HEK293 (cell line): ENCODE measurements at regions not wholly inside any gene's neighbourhood (a gene's known extent, or its start where the extent isn't known, plus 50 kb on each side); places are given as distances from the start of the nearest gene placed in this dataset.
A peak's percentile ranks its signal among the peaks of the same experiment; 100 is the strongest.

ENCODE experiments used
- CTCF ChIA-PET: fragments of 350-600 bp; formaldehyde crosslinking; extraction: SDS; loops from one replicate; lab custom pipeline; 2021; ENCODE audit warnings: antibody characterized with exemption; lab: Yijun Ruan, JAX
- POLR2A ChIA-PET: fragments of 300-600 bp; formaldehyde crosslinking; extraction: SDS; loops from one replicate; lab custom pipeline; 2020; ENCODE audit warnings: antibody characterized with exemption, inconsistent platforms; lab: Yijun Ruan, JAX
- H3K27ac ChIP-seq: fragments of 200-500 bp; sonication (Bioruptor generic); 2 replicates; pipeline ENCODE4 v1.5.1; 2014; ENCODE audit warnings: low read depth, low read length, control low read depth, inconsistent platforms; ENCODE audit errors: extremely low read depth
- H3K36me3 ChIP-seq, 2 experiments: fragments of 200-500 bp in 1 of 2; sonication (Bioruptor generic) in 1 of 2; 1 replicate in 1 of 2; 2 replicates in 1 of 2; pipeline ENCODE4 v1.5.1; 2014 to 2017; ENCODE audit warnings: inconsistent platforms in 2 of 2, low read length in 2 of 2; ENCODE audit not compliant: control insufficient read depth in 2 of 2, insufficient read depth in 1 of 2
- H3K4me1 ChIP-seq: fragments of 200-500 bp; sonication (Bioruptor generic); 2 replicates; pipeline ENCODE4 v1.5.1; 2014; ENCODE audit warnings: mild to moderate bottlenecking, low read length, inconsistent platforms; ENCODE audit not compliant: control insufficient read depth, insufficient read depth
- H3K4me3 ChIP-seq: 2 replicates; pipeline ENCODE4 v1.5.1; 2011; ENCODE audit warnings: low read depth, mild to moderate bottlenecking, control low read depth, low read length, moderate library complexity
- H3K9me3 ChIP-seq: fragments of 200-500 bp; sonication (Bioruptor generic); 2 replicates; pipeline ENCODE4 v1.5.1; 2014; ENCODE audit warnings: low read depth, low read length, inconsistent platforms; ENCODE audit not compliant: control insufficient read depth, insufficient read depth
- SCRT2 ChIP-seq: fragments of 450-650 bp; formaldehyde crosslinking; IDR thresholded peaks from 2 replicates; pipeline ENCODE4 v1.5.1; 2016; ENCODE audit warnings: missing biosample characterization, missing genetic modification characterization
- SP2 ChIP-seq: fragments of 450-650 bp; formaldehyde crosslinking; IDR thresholded peaks from 2 replicates; pipeline ENCODE4 v1.5.1; 2016; ENCODE audit warnings: missing biosample characterization, missing genetic modification characterization
- ZBTB21 ChIP-seq: fragments of 450-650 bp; formaldehyde crosslinking; IDR thresholded peaks from 2 replicates; pipeline ENCODE4 v1.5.1; 2017; ENCODE audit warnings: missing biosample characterization, missing genetic modification characterization
- ZBTB8A ChIP-seq: fragments of 450-650 bp; formaldehyde crosslinking; IDR thresholded peaks from 2 replicates; pipeline ENCODE4 v1.5.1; 2016; ENCODE audit warnings: missing biosample characterization, missing genetic modification characterization
- ZEB2 ChIP-seq: fragments of 450-650 bp; formaldehyde crosslinking; IDR thresholded peaks from 2 replicates; pipeline ENCODE4 v1.5.1; 2016; ENCODE audit warnings: missing biosample characterization, missing genetic modification characterization
- ZFHX2 ChIP-seq: fragments of 450-650 bp; formaldehyde crosslinking; conservative IDR thresholded peaks from 2 replicates; pipeline ENCODE4 v1.5.1; 2016; ENCODE audit warnings: missing biosample characterization, missing genetic modification characterization
- ZFP37 ChIP-seq: fragments of 450-650 bp; formaldehyde crosslinking; IDR thresholded peaks from 2 replicates; pipeline ENCODE4 v1.5.1; 2016; ENCODE audit warnings: missing biosample characterization, missing genetic modification characterization
- ZNF157 ChIP-seq: fragments of 450-650 bp; formaldehyde crosslinking; IDR thresholded peaks from 2 replicates; pipeline ENCODE4 v1.5.1; 2016; ENCODE audit warnings: missing biosample characterization, missing genetic modification characterization
- ZNF211 ChIP-seq: fragments of 450-650 bp; formaldehyde crosslinking; IDR thresholded peaks from 2 replicates; pipeline ENCODE4 v1.5.1; 2016; ENCODE audit warnings: low read depth, missing biosample characterization, missing genetic modification characterization
- ZNF239 ChIP-seq: fragments of 450-650 bp; formaldehyde crosslinking; IDR thresholded peaks from 2 replicates; pipeline ENCODE4 v1.5.1; 2016; ENCODE audit warnings: missing biosample characterization, missing genetic modification characterization
- ZNF416 ChIP-seq: fragments of 450-650 bp; formaldehyde crosslinking; IDR thresholded peaks from 2 replicates; pipeline ENCODE4 v1.5.1; 2016; ENCODE audit warnings: missing biosample characterization, missing genetic modification characterization
- ZNF501 ChIP-seq: fragments of 450-650 bp; formaldehyde crosslinking; IDR thresholded peaks from 2 replicates; pipeline ENCODE4 v1.5.1; 2016; ENCODE audit warnings: missing biosample characterization, missing genetic modification characterization
- ZNF549 ChIP-seq: fragments of 450-650 bp; IDR thresholded peaks from 2 replicates; pipeline ENCODE4 v1.5.1; 2018; ENCODE audit warnings: missing biosample characterization, missing genetic modification characterization, mild to moderate bottlenecking, inconsistent platforms, moderate library complexity
- ZNF555 ChIP-seq: fragments of 450-650 bp; formaldehyde crosslinking; conservative IDR thresholded peaks from 2 replicates; pipeline ENCODE4 v1.5.1; 2017; ENCODE audit warnings: missing biosample characterization, mild to moderate bottlenecking, missing genetic modification characterization, inconsistent platforms
- ZNF561 ChIP-seq: fragments of 450-650 bp; IDR thresholded peaks from 2 replicates; pipeline ENCODE4 v1.5.1; 2018; ENCODE audit warnings: missing biosample characterization, missing genetic modification characterization, borderline replicate concordance
- ZNF660 ChIP-seq: fragments of 450-650 bp; IDR thresholded peaks from 2 replicates; pipeline ENCODE4 v1.5.1; 2018; ENCODE audit warnings: missing biosample characterization, mild to moderate bottlenecking, missing genetic modification characterization
- ZNF785 ChIP-seq: fragments of 450-650 bp; formaldehyde crosslinking; IDR thresholded peaks from 2 replicates; pipeline ENCODE4 v1.5.1; 2016; ENCODE audit warnings: missing biosample characterization, missing genetic modification characterization
- ZNF843 ChIP-seq: fragments of 450-650 bp; formaldehyde crosslinking; IDR thresholded peaks from 2 replicates; pipeline ENCODE4 v1.5.1; 2016; ENCODE audit warnings: missing biosample characterization, missing genetic modification characterization
- ZSCAN30 ChIP-seq: fragments of 450-650 bp; IDR thresholded peaks from 2 replicates; pipeline ENCODE4 v1.5.1; 2018; ENCODE audit warnings: missing biosample characterization, mild to moderate bottlenecking, missing genetic modification characterization, moderate library complexity
- TF ChIP-seq, protein P1 (sequence below): IDR thresholded peaks from 2 replicates; pipeline ENCODE4 v1.6.1; 2011; ENCODE audit warnings: mild to moderate bottlenecking, low read depth, low read length, borderline replicate concordance
- TF ChIP-seq, protein P2 (sequence below): sonication (generic); formaldehyde crosslinking; IDR thresholded peaks from 2 replicates; pipeline ENCODE4 v1.8.1; 2022; ENCODE audit warnings: mild to moderate bottlenecking, moderate library complexity, missing genetic modification reagents
- TF ChIP-seq, protein P3 (sequence below): fragments of 450-650 bp; formaldehyde crosslinking; IDR thresholded peaks from 2 replicates; pipeline ENCODE4 v1.5.1; 2016; ENCODE audit warnings: missing biosample characterization, missing genetic modification characterization
- TF ChIP-seq, protein P4 (sequence below): fragments of 450-650 bp; IDR thresholded peaks from 2 replicates; pipeline ENCODE4 v1.5.1; 2018; ENCODE audit warnings: missing biosample characterization, mild to moderate bottlenecking, missing genetic modification characterization
- TF ChIP-seq, protein P5 (sequence below): fragments of 450-650 bp; formaldehyde crosslinking; IDR thresholded peaks from 2 replicates; pipeline ENCODE4 v1.5.1; 2016; ENCODE audit warnings: missing biosample characterization, missing genetic modification characterization
- TF ChIP-seq, protein P6 (sequence below): fragments of 450-650 bp; formaldehyde crosslinking; IDR thresholded peaks from 2 replicates; pipeline ENCODE4 v1.5.1; 2016; ENCODE audit warnings: missing biosample characterization, missing genetic modification characterization

DNA sequence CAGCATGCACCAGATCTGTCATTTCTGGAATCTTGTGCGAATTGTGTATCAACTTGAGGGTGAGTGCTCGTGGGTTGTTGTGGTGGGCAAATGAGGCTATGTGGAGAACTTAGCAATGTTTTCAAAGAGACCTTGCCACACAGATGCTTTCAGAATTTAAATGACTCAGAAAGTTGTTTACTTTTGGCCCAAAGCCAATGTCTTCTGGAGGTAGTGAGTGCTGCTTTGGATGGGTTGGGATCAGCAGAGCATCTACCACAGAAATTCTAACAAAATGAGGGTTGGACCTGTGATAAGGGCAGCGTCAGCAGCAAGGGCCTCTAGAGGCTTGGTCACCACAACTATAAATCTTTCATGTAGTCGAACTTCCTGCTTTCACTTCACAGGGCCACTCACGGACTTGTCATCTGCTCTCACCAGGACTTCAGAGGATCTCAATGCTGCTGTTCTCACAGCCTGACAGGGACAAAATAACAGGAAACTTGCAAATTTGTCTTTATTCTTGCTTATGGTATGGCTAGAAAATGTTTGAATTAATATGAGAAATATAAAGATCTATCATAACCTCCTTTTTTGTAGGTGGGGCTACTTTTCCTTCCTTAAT, 111.4 kb downstream of the DACT1 start:
- ChIA-PET POLR2A (no interaction called here), CTCF (interaction anchor here (0.5 to 1.4 kb wide), 2 partner anchors 14 to 24 kb away, joined by 3 to 4 read pairs; no protein-coding TSS in a partner anchor)
- Histone ChIP-seq H3K4me3 (no peak overlapping the region), H3K27ac (peak overlapping the region; percentile 70), H3K36me3 (no peaks in the 10 kb centered on the region), H3K4me1 (peaks cover 40% of the 10 kb centered on the region), H3K9me3 (no peaks in the 10 kb centered on the region)
- TF ChIP-seq, protein P1, sequence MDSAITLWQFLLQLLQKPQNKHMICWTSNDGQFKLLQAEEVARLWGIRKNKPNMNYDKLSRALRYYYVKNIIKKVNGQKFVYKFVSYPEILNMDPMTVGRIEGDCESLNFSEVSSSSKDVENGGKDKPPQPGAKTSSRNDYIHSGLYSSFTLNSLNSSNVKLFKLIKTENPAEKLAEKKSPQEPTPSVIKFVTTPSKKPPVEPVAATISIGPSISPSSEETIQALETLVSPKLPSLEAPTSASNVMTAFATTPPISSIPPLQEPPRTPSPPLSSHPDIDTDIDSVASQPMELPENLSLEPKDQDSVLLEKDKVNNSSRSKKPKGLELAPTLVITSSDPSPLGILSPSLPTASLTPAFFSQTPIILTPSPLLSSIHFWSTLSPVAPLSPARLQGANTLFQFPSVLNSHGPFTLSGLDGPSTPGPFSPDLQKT: no peak
- no peak for TF ChIP-seq SCRT2 (tag by site-specific recombination)
- TF ChIP-seq ZEB2 (tag by site-specific recombination): 0 out of 2 replicates have a peak, but pooled peaks have one; percentile 28
- TF ChIP-seq, protein P2, sequence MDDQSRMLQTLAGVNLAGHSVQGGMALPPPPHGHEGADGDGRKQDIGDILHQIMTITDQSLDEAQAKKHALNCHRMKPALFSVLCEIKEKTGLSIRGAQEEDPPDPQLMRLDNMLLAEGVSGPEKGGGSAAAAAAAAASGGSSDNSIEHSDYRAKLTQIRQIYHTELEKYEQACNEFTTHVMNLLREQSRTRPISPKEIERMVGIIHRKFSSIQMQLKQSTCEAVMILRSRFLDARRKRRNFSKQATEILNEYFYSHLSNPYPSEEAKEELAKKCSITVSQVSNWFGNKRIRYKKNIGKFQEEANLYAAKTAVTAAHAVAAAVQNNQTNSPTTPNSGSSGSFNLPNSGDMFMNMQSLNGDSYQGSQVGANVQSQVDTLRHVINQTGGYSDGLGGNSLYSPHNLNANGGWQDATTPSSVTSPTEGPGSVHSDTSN (CRISPR knock-in tag): no peak
- no peak for TF ChIP-seq ZNF157 (tag by site-specific recombination)
- TF ChIP-seq ZFP37 (tag by site-specific recombination): no peak
- no peak for TF ChIP-seq ZNF416 (tag by site-specific recombination)
- TF ChIP-seq, protein P3, sequence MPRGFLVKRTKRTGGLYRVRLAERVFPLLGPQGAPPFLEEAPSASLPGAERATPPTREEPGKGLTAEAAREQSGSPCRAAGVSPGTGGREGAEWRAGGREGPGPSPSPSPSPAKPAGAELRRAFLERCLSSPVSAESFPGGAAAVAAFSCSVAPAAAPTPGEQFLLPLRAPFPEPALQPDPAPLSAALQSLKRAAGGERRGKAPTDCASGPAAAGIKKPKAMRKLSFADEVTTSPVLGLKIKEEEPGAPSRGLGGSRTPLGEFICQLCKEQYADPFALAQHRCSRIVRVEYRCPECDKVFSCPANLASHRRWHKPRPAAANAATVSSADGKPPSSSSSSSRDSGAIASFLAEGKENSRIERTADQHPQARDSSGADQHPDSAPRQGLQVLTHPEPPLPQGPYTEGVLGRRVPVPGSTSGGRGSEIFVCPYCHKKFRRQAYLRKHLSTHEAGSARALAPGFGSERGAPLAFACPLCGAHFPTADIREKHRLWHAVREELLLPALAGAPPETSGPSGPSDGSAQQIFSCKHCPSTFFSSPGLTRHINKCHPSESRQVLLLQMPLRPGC (tag by site-specific recombination): no peak
- TF ChIP-seq, protein P4, sequence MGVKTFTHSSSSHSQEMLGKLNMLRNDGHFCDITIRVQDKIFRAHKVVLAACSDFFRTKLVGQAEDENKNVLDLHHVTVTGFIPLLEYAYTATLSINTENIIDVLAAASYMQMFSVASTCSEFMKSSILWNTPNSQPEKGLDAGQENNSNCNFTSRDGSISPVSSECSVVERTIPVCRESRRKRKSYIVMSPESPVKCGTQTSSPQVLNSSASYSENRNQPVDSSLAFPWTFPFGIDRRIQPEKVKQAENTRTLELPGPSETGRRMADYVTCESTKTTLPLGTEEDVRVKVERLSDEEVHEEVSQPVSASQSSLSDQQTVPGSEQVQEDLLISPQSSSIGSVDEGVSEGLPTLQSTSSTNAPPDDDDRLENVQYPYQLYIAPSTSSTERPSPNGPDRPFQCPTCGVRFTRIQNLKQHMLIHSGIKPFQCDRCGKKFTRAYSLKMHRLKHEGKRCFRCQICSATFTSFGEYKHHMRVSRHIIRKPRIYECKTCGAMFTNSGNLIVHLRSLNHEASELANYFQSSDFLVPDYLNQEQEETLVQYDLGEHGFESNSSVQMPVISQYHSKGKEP (tag by site-specific recombination): peak; percentile 25; the same call in 1 of the 2 replicates
- TF ChIP-seq SP2 (tag by site-specific recombination): peak; percentile 34; the same call in 1 of the 2 replicates
- TF ChIP-seq ZNF239 (tag by site-specific recombination): no peak
- TF ChIP-seq, protein P5, sequence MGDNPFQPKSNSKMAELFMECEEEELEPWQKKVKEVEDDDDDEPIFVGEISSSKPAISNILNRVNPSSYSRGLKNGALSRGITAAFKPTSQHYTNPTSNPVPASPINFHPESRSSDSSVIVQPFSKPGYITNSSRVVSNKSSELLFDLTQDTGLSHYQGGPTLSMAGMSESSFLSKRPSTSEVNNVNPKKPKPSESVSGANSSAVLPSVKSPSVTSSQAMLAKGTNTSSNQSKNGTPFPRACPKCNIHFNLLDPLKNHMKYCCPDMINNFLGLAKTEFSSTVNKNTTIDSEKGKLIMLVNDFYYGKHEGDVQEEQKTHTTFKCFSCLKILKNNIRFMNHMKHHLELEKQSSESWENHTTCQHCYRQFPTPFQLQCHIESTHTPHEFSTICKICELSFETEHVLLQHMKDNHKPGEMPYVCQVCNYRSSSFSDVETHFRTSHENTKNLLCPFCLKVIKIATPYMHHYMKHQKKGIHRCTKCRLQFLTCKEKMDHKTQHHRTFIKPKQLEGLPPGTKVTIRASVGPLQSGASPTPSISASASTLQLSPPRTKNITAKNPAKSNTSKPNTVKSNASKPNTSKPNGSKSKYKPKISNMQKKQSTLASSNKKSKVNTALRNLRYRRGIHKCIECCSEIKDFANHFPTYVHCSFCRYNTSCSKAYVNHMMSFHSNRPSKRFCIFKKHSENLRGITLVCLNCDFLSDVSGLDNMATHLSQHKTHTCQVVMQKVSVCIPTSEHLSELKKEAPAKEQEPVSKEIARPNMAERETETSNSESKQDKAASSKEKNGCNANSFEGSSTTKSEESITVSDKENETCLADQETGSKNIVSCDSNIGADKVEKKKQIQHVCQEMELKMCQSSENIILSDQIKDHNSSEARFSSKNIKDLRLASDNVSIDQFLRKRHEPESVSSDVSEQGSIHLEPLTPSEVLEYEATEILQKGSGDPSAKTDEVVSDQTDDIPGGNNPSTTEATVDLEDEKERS (tag by site-specific recombination): no peak
- TF ChIP-seq, protein P6, sequence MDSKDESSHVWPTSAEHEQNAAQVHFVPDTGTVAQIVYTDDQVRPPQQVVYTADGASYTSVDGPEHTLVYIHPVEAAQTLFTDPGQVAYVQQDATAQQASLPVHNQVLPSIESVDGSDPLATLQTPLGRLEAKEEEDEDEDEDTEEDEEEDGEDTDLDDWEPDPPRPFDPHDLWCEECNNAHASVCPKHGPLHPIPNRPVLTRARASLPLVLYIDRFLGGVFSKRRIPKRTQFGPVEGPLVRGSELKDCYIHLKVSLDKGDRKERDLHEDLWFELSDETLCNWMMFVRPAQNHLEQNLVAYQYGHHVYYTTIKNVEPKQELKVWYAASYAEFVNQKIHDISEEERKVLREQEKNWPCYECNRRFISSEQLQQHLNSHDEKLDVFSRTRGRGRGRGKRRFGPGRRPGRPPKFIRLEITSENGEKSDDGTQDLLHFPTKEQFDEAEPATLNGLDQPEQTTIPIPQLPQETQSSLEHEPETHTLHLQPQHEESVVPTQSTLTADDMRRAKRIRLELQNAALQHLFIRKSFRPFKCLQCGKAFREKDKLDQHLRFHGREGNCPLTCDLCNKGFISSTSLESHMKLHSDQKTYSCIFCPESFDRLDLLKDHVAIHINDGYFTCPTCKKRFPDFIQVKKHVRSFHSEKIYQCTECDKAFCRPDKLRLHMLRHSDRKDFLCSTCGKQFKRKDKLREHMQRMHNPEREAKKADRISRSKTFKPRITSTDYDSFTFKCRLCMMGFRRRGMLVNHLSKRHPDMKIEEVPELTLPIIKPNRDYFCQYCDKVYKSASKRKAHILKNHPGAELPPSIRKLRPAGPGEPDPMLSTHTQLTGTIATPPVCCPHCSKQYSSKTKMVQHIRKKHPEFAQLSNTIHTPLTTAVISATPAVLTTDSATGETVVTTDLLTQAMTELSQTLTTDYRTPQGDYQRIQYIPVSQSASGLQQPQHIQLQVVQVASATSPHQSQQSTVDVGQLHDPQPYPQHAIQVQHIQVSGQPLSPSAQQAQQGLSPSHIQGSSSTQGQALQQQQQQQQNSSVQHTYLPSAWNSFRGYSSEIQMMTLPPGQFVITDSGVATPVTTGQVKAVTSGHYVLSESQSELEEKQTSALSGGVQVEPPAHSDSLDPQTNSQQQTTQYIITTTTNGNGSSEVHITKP (tag by site-specific recombination): peak; percentile 47
- TF ChIP-seq ZNF785 (tag by site-specific recombination): no peak
- TF ChIP-seq ZNF555 (tag by site-specific recombination): no peak
- TF ChIP-seq ZNF501: no peak
- 0 out of 2 replicates have a peak, but pooled peaks have one; percentile 7 for TF ChIP-seq ZFHX2 (tag by site-specific recombination)
- TF ChIP-seq ZNF843: peak; percentile 31; the same call in 1 of the 2 replicates
- 0 out of 2 replicates have a peak, but pooled peaks have one; percentile 38 for TF ChIP-seq ZNF561 (tag by site-specific recombination)
- TF ChIP-seq ZBTB21: peak; percentile 26; the same call in 1 of the 2 replicates
- TF ChIP-seq ZBTB8A (tag by site-specific recombination): no peak
- peak; percentile 89; the same call in 1 of the 2 replicates for TF ChIP-seq ZNF660
- TF ChIP-seq ZNF549 (tag by site-specific recombination): no peak
- no peak for TF ChIP-seq ZNF211 (tag by site-specific recombination)
- TF ChIP-seq ZSCAN30 (tag by site-specific recombination): no peak
